Activated T-cell treated with anti-CD3 and anti-CD28 coated beads, Interleukin-2, amount 50 U/mL, for 48 hours (primary cell): ENCODE measurements at regions not wholly inside any gene's neighbourhood (a gene's known extent, or its start where the extent isn't known, plus 50 kb on each side); places are given as distances from the start of the nearest gene placed in this dataset.
"Not testable (repeated sequence)": the region's sequence is repeated elsewhere in the genome, so short reads cannot be mapped to it uniquely, and the experiment has no call there.

Experiments
- DNase-seq, 2 experiments: peaks; one replicate each; pipeline ENCODE4 v3.0.0-alpha.2; 2020

DNA sequence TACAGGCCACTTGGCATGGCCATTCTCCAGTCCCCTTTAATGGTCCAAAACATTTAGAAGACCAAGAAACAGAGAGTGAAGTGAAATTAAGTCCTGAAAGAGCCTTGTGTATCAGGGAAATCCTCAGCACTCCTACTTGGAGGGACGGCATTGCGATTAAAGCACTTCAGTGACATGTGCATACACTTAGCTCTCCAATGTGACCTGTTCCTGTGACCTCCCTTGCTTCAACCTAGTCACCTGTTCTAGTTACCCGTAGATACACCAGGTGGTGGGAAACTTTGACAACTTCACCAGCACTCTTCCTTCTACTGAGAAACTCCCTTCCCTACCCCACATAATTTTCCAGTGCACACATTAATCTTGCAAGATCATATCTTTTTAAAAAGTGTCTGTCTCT, 785.3 kb downstream of the TTLL7 start:
- not testable (repeated sequence) for DNase-seq

DNA sequence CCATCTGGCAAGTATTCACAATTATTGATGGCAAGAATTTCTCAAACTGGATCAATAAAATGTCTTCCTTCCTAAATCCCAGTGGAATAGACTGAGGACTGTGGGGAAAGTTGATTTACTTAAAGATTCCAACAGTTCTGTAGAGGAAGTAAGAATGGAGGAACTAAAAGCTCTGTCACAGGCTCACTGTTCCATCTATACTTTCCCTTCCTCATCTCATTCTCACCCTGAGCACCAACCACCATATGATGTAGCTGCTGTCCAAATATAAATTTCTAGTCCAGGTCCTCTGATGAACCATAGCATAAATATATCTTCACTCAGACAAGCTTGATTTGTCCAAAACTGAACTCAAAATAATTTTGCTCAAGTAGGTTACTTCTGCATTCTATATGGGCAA, 786.9 kb downstream of the TTLL7 start:
- not testable (repeated sequence) for DNase-seq

DNA sequence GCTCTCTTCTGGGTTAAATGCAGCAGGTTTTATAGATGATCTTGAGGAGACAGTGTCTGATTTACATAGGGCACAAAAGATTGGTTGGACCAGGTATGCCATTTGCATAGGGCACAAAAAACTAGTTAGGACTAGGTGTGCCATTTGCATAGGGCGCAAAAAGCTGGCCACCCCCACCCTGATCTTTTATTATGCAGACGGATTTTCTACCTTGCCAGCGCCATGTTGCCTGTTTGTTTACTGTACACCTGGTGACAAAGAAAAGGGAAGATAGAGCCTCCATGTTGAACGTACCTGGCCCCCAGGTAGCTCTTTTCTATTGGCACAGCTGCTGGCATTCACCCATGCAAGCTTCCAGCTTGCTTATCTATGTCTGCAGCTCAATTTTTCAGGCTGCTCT, 790.4 kb downstream of the TTLL7 start:
- not testable (repeated sequence) for DNase-seq

DNA sequence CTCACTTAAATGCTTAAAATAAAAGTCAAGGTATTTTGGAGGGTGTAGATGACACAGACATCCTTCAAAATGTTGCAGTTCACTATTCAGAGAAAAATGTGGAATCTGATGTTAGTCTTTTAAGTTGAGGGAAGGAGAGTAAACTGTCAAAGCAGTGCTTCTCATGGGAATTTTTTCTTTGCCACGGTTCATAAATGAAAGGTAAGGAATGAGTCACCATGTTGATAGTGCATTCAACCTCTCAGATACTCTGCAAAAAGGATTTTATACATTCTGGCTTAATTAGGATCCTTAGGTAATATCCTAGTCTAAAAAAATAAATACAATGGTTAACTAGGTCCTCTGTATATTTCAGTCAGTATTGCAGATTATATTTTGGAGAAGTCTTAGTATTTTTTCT, 804.3 kb downstream of the TTLL7 start:
- not testable (repeated sequence) for DNase-seq

DNA sequence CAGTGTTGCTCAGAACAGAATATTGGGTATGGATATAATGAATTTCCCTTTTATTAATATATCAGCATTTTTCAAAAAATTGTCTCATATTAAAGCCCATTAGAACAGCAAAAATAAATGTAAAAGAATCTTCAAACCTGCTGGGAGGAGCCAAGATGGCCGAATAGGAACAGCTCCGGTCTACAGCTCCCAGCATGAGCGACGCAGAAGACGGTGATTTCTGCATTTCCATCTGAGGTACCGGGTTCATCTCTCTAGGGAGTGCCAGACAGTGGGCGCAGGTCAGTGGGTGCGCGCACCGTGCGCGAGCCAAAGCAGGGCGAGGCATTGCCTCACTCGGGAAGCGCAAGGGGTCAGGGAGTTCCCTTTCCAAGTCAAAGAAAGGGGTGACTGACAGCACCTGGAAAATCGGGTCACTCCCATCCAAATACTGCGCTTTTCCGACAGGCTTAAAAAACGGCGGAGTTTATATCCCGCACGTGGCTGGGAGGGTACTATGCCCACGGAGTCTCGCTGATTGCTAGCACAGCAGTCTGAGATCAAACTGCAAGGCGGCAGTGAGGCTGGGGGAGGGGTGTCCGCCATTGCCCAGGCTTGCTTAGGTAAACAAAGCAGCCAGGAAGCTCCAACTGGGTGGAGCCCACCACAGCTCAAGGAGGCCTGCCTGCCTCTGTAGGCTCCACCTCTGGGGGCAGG, 816.8 kb downstream of the TTLL7 start:
- DNase-seq: not testable (repeated sequence)

DNA sequence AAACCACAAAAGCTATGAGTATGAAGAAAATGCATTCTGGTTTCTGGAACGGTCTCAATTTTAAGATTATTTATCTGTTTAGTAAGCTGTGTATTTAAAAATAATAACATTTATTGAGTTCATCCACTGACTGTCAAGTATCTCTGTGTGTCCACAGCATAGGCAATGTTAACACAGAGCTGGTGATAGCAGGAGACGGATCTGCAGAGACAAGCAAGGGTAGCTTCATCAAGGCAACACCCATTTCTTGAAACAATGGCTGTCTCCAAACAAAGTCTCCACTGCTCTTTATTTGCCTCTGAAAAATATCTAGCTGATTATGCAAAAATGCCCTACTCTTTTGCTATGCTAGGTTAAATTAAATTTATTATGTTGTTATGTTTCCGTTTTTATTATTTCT, 818.3 kb downstream of the TTLL7 start:
- not testable (repeated sequence) for DNase-seq

DNA sequence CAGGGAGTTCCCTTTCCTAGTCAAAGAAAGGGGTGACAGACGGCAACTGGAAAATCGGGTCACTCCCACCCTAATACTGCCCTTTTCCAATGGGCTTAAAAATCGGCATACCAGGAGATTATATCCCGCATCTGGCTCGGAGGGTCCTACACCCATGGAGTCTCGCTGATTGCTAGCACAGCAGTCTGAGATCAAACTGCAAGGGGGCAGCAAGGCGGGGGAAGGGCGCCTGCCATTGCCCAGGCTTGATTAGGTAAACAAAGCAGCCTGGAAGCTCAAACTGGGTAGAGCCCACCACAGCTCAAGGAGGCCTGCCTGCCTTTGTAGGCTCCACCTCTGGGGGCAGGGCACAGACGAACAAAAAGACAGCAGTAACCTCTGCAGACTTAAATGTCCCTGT, 831.3 kb downstream of the TTLL7 start:
- DNase-seq: not testable (repeated sequence)

DNA sequence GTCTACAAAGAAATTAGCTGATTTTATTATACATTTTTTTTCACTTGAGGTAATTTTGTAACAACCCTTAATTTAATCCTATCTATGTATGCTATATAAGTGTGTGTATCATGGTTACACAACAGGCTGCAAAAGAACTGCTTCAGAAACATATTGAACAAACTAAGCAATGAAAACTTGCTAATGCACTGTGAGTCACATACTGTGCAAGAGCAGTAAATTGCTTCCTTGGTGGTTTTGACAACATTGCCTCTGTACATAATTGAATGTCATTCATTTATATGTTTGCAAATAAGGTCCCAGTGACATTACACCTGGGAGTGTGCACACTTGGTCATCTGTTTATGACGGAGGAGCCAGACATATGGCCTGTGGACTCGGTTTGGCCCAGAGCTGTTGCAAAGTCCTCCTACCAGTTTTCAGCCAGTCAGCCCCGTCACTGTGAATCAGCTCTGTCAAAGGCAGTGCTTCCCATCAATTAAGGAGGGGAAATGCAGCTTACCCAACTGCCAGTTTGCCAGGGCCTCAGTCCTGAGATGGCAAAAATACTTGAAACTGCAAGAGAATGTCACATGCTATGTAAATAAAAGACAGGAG, 835.0 kb downstream of the TTLL7 start:
- not testable (repeated sequence) for DNase-seq

DNA sequence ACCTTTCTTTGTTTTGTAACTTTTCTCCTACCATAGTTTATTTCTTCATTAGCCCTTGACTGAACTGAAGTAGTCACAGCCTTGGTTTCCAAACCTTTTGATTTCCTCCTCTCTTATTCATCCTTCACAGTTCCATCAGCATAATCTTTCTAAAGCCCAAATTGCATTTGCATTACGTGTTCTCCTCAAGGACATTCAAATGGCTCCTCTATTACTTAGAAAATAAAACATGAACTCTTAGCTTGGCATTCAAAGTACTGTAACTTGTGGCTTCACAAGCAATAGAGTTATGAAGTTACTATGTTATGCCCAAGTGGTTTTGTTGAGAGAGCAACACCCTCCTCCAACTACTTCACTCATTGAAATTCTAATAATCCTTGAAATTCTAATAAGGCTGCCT, 840.0 kb downstream of the TTLL7 start:
- DNase-seq: not testable (repeated sequence)

DNA sequence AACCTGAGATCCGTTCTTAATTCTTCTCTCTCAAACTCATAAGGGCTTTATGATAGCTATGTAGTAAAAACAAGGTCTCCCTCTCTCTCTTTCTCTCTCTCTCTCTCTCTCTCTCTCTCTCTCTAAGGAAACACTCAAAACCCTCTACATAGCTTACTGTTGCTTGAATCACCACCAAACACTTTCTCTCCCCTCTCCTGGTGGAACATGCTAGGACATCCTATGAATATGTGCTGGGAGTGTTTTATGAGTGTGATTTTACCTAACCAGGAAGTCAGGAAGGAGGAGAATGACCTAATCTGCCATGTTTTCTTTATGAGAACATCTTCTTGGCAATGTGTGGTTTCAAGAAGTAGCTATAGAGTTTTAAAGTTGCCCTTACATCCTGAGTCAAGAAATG, 844.6 kb downstream of the TTLL7 start:
- not testable (repeated sequence) for DNase-seq

DNA sequence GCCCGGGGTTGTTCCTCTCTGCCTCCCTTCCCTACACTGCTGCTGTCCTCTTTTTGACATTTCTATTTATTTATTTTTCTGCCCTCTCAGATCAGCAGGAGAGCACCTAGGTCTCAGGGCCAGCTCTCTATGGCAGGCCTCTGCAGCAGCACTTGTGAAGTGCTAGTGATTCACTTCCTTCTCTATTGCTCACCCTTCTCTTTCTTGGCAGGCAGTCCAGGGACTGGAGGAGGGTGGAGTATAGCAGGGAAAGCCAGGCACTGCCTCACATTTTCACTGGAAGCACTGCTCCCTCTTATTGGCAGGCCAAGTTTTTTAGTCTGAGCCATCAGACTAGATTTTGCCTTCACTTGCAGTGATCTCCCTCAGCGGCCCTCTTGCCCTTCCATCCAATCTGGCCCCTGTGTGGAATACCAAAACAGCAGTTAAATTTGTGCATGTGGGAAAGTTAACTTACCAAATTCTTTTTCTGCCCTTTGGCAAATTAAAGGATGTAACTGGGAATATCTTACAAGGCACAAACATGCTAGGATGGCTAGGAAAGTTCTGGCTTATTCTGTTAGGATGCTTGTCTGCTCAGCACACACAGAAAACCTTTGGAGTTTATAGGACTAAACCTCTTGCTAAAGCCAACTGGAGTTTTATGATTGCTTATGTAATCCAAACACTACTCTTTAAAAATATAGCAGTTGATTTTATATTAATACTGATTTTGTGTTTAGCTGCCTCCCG, 847.6 kb downstream of the TTLL7 start:
- not testable (repeated sequence) for DNase-seq

DNA sequence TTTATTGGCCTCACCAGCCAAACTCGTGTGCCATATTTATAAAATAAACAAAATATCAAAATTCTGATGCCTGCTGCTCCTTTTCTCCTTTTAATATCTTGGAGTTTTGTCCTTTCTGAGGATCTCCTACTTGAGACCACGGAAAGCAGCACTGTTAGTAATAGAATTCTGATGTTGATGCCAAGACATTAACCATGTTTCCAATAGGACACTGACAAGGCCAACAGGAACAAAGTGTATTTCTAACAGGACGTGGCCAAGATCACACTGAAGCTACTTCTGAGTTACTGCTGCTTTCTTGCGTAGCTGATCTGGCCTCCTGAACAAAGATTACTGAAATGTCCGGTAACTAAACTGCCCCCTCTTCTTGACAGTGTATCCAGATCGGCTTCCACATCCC, 848.5 kb downstream of the TTLL7 start:
- DNase-seq: not testable (repeated sequence)

DNA sequence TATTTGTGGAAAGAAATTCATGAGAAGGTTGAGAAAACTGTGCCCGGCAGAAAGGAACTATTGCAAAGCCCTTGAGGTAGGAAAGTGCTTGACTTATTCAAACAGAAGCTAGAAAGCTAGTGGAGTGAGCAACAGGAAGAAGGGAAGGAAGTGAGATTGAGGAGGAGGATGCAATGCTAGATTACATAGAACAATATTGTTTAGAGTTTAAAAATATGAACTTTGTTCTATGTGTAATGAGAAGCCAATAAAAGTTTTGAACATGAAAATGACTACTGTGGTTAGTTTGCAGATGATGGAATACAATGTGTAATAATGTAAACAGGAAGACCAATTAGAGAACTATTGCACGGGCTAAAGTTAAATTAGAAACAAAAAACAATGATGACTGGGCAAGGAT, 853.1 kb downstream of the TTLL7 start:
- DNase-seq: not testable (repeated sequence)

DNA sequence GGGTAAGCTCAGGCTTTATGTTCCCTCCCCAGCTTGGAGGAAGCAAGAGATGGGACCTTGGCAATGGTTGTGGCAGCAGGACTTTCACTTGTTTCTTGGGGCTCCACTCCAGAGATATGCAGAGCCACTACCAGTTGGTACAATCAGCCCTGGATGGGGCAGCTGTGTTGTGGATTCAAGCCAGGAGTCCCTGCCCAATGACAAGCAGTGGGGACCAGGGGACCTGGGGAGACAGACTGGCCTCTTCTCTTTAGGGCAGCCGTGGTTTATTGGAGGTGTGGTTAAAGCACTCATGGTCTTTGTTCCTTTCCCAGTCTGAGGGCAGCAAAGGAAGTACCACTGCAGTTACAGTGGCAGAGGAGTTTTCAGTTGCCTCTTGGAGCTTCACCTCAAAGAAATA, 856.1 kb downstream of the TTLL7 start:
- DNase-seq: not testable (repeated sequence)

DNA sequence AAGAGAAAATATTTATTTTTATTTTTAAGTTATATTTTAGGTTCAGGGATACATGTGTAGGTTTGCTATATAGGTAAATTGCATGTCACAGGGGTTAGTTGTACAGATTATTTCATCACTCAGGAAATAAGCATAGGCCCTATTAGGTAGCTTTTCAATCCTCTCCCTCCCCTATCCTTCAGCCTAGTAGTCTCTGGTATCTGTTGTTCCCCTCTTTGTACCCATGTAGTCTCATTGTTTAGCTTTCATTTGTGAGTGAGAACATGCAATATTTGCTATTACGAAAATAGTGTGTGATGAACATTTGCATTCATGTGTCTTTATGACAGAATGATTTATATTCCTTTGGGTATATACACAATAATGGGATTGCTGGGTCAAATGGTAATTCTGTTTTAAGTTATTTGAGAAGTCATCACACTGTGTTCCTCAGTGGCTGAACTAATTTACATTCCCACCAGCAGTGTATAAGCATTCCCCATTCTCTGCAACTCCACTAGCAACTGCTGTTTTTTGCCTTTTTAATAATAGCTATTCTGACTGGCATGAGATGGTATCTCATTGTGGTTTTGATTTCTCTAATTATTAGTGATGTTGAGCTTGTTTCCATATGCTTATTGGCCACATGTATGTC, 863.3 kb downstream of the TTLL7 start:
- not testable (repeated sequence) for DNase-seq

DNA sequence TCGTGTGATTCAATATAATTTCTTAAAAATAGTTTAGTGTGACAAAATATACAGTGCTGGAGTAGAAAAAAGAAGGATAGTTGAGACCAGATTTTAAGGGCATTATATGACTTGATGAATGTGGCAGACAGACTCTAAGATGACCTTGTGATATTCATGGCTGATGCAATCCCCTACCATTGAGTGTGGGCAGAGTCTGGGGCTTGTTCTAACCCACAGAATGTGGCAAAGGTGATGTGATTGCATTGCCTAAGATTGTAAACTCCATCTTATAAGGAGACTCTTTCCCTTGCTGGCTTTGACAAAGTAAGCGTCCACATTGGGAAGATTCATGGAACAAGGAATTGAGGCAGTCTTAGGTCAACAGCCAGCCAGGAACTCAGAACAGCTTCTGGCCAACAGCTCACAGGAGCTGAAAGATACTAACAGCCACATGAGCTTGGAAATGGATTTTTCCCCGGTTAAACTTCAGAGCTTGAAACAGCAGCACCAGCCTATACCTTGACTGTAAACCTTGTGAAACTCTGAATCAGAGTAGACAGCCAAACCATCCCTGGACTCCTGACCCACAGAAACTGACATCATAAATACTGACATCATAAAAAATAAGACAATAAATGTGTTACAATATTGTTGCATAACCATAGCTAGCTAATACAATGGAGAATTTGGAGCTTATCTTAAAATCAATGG, 864.5 kb downstream of the TTLL7 start:
- not testable (repeated sequence) for DNase-seq

DNA sequence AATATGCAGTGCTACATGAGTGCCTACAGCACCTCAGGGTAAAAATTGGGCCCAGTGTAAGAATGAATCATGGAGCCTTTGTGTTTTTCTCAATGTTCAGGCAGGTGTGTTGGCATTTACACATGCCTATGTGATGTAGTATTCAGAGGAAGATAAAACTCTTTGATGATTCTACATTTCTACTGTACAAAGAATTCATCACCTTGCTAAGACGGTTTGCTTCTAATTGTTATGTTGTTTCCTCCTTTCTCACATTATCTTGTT, 867.3 kb downstream of the TTLL7 start:
- DNase-seq: no peak

DNA sequence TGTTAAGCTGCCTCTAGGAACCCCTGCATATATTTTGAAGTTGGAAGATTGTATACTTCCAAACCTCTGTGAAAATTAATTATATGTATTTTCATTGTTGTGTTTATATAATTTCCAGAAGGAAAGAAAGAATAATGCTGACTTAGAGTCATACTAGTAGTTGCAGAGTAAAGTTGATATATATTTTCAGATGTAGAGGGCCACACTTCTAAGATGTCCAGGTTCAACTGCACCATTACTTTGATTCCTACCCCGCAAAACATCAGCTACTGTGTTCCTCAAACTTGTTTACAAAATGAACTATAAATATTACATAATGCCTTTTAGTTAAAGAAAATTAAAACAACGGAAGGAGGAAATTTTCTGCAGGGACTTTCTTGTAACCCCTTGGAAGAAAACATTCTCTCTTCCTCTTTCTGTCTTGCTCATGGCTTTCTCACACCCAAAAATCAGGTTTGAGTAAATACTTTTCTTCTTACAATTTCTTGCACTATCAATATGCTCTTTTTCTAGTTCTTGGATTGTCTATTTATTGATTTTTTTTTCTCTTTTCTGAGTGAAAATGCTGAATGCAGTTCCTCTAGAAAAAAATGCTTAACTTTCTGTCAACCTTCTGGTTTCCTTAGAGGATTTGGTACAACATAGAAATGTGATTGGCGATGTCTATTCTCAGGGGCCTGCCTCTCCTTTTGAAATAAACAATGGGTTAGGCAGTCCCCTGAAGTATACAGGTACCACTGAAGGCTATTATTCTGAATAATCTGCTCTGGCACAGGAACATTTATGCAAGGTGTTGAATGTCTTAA, 867.8 kb downstream of the TTLL7 start:
- no peak for DNase-seq

DNA sequence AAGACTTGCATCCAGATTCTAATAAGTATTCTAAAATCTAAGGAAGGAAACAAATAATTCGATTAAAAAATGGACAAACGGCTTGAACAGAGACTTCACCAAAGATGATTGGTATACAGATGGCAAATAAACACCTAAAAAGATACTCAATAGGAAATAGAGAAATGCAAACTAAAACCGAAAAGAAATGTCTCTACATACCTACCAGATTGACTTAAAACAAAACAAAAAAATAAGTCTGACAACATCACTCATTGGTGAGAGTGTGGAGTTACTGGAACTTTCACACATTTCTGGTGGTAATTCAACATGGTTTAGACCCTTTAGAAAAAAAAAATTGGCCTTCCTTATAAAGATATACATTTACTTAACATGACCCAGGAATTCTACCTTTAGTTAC, 869.8 kb downstream of the TTLL7 start:
- DNase-seq: no peak

DNA sequence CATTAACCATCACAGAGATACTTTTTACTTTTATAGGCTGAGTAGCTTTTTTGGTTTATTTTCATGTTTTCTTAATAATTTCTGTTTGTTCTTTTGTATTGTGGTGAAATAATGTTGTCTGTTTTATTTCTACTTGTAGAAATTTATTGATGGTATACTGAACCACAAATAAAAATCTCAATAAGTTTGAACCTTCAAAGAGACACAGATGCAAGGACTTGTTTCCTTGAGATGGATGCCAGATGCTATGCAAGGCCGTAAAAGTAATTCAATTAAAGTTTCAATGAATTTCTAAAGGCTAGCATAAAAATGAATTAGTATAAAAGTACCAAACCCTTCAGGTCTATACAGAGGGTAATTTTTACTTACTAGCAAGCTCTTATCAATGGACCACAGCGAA, 873.5 kb downstream of the TTLL7 start:
- no peak for DNase-seq

DNA sequence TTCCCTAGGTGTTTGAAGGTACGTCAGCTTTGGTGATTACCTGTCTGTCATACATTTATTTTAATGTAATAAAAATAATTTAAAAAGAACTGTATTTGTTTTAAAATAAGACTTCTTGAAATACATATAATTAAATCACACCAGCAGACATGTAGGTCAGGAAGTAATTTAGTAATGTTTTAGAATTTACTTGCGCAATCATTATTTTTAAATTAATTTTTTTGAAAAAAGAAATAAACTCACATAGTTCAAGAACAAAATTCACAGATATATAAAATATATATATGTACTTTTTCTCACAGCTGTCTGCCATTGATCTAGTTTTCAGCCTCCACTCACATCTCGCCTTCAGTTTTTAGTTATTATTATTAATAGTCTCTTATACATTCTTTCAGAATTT, 875.9 kb downstream of the TTLL7 start:
- DNase-seq: no peak

DNA sequence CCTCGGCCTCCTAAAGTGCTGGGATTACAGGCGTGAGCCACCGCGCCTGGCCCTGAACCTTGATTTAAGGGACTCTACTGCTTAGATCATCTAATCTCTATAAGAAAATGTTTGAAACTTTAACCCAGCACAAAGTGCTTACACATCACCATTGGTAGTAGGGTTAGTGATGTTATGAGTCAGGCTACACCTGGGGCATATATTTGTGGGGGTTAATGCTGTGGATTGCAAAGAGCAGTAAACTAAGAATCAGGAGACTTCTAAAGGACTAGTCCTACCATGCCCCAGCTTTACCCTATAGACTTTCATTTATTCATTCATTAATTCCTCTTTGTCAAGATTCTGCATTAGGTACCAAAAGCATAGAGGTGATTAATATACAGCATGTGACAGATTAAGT, 880.5 kb downstream of the TTLL7 start:
- DNase-seq: no peak
